ENCODE measurements at regions not wholly inside any gene's neighbourhood (a gene's known extent, or its start where the extent isn't known, plus 50 kb on each side); places are given as distances from the start of the nearest gene placed in this dataset.

GRCh38 chr20:39822667-39823066 is 860.5 kb downstream of the DHX35 start:
- DNase-seq (ENCODE audit: low read depth), result no peak

- DNase-seq (ENCODE audit: low read depth), result no peak
Measured at GRCh38 chr20:39813190-39813829, 851.2 kb downstream of the DHX35 start.

- DNase-seq (ENCODE audit: low read depth), result no peak
Measured at GRCh38 chr20:39812116-39812515, 850.0 kb downstream of the DHX35 start.

GRCh38 chr20:39810309-39810708 is 848.2 kb downstream of the DHX35 start:
- DNase-seq (ENCODE audit: low read depth), result no peak

- no peak for DNase-seq (ENCODE audit: low read depth)
Measured at GRCh38 chr20:39808613-39809012, 846.5 kb downstream of the DHX35 start.

- DNase-seq (ENCODE audit: low read depth), result no peak
Measured at GRCh38 chr20:39800548-39800947, 838.4 kb downstream of the DHX35 start.

- DNase-seq (ENCODE audit: low read depth), result no peak
Measured at GRCh38 chr20:39800111-39800510, 838.0 kb downstream of the DHX35 start.

GRCh38 chr20:39799366-39799965 is 837.3 kb downstream of the DHX35 start:
- no peak for DNase-seq (ENCODE audit: low read depth)

GRCh38 chr20:39795401-39796272 is 833.5 kb downstream of the DHX35 start:
- DNase-seq (ENCODE audit: low read depth), result no peak

- DNase-seq (ENCODE audit: low read depth), result no peak
Measured at GRCh38 chr20:39792334-39792733, 830.2 kb downstream of the DHX35 start.

GRCh38 chr20:39789411-39789810 is 827.3 kb downstream of the DHX35 start:
- no peak for DNase-seq (ENCODE audit: low read depth)

GRCh38 chr20:39785252-39785917 is 823.2 kb downstream of the DHX35 start:
- no peak for DNase-seq (ENCODE audit: low read depth)

- DNase-seq (ENCODE audit: low read depth), result no peak
Measured at GRCh38 chr20:39784693-39785092, 822.5 kb downstream of the DHX35 start.

- no peak for DNase-seq (ENCODE audit: low read depth)
Measured at GRCh38 chr20:39778847-39779604, 816.9 kb downstream of the DHX35 start.

- DNase-seq (ENCODE audit: low read depth), result no peak
Measured at GRCh38 chr20:39778431-39778830, 816.3 kb downstream of the DHX35 start.

GRCh38 chr20:39777610-39778009 is 815.5 kb downstream of the DHX35 start:
- no peak for DNase-seq (ENCODE audit: low read depth)

- no peak for DNase-seq (ENCODE audit: low read depth)
Measured at GRCh38 chr20:39775110-39775509, 813.0 kb downstream of the DHX35 start.

- no peak for DNase-seq (ENCODE audit: low read depth)
Measured at GRCh38 chr20:39773380-39774000, 811.3 kb downstream of the DHX35 start.

GRCh38 chr20:39767352-39767751 is 805.2 kb downstream of the DHX35 start:
- DNase-seq (ENCODE audit: low read depth), result no peak

- no peak for DNase-seq (ENCODE audit: low read depth)
Measured at GRCh38 chr20:39766333-39766732, 804.2 kb downstream of the DHX35 start.

GRCh38 chr20:39762716-39763115 is 800.6 kb downstream of the DHX35 start:
- no peak for DNase-seq (ENCODE audit: low read depth)

All from activated T-helper 9 cell treated with anti-CD3 and anti-CD28 coated beads, Interleukin-2, amount 50 U/mL, for 16 hours (primary cell).